ENCODE measurements at regions not wholly inside any gene's neighbourhood (a gene's known extent, or its start where the extent isn't known, plus 50 kb on each side); places are given as distances from the start of the nearest gene placed in this dataset.
"Not testable (repeated sequence)": the region's sequence is repeated elsewhere in the genome, so short reads cannot be mapped to it uniquely, and the experiment has no call there.

DNA sequence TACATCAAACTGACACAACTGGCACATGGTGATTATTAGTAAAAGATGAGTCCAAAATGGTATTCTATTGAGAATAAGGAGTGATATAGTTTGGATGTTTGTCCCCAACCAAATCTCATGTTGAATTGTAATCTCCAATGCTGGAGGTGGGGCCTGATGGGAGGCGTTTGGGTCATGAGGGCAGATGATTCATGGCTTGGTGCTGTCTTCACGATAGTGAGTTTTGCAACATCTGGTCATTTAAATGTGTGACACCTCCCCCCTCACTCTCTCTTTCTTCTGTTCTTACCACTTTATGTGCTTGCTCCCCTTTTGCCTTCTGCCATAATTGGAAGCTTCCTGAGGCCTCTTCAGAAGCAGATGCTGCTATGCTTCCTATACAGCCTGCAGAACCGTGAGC lies 90.6 kb downstream of the RSL24D1 start:
- TF ChIP-seq POLR2AphosphoS5 (IDR thresholded peaks at IDR 0.05; ENCODE audit: low read depth, low read length) (no peak), PAX5 (IDR thresholded peaks at IDR 0.05; ENCODE audit: insufficient read depth, low read length, severe bottlenecking) (no peak), TAF1 (IDR thresholded peaks at IDR 0.05; ENCODE audit: low read depth, low read length) (no peak), POLR2A (IDR thresholded peaks at IDR 0.05; ENCODE audit: low read depth, low read length) (no peak), SPI1 (IDR thresholded peaks at IDR 0.05; ENCODE audit: low read depth, low read length) (no peak), POU2F2 (IDR thresholded peaks at IDR 0.05; ENCODE audit: low read depth, low read length) (no peak)
- DNase-seq (ENCODE audit: insufficient read length, low spot score) (no peak), FAIRE-seq (no peak)

DNA sequence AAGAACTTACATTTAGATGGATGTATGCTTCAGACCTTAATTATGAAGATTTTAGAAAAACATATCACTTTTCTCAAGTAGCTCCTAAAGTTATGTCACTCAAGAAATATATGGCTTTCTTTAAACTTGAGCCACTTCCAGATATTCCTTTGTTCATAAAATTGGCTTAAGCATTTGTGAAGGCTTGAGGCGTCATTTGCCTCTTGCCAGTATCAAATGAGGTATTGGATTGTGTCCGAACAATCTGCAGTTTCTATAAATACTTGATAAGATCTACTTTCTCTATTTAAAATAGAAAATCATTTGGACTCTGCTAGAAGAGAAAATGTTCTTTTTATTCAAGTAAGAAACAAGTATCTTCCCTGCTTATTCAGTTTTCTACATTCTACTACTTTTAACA lies 102.6 kb downstream of the RSL24D1 start:
- TF ChIP-seq PAX5 (IDR thresholded peaks at IDR 0.05; ENCODE audit: insufficient read depth, low read length, severe bottlenecking) (no peak), SPI1 (IDR thresholded peaks at IDR 0.05; ENCODE audit: low read depth, low read length) (no peak), POLR2AphosphoS5 (IDR thresholded peaks at IDR 0.05; ENCODE audit: low read depth, low read length) (no peak), TAF1 (IDR thresholded peaks at IDR 0.05; ENCODE audit: low read depth, low read length) (no peak), POLR2A (IDR thresholded peaks at IDR 0.05; ENCODE audit: low read depth, low read length) (no peak), POU2F2 (IDR thresholded peaks at IDR 0.05; ENCODE audit: low read depth, low read length) (no peak)
- FAIRE-seq (no peak), DNase-seq (ENCODE audit: insufficient read length, low spot score) (no peak)

DNA sequence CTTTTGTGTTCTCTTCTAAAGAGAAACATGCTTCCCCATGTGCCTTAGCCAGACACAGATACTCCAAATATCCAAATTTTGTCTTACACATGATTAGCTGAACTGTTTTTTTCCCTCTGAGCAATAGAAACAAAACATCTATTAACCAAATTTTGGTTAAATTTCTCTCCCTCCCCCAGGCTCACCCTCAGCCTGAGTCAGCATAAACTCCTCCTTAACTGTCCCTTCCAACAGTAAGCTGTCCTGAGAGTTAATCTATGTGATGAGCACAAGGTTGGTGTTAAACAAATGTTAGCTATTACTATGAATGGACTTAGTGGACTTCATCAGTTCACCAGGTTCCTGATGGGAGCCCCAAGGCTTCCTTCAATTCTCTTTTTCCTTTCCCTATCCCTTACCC lies 108.5 kb downstream of the RSL24D1 start:
- no peak for DNase-seq (ENCODE audit: insufficient read length, low spot score)
- FAIRE-seq, result no peak
- no peak for TF ChIP-seq TAF1 (IDR thresholded peaks at IDR 0.05; ENCODE audit: low read depth, low read length)
- no peak for TF ChIP-seq POLR2AphosphoS5 (IDR thresholded peaks at IDR 0.05; ENCODE audit: low read depth, low read length)
- no peak for TF ChIP-seq SPI1 (IDR thresholded peaks at IDR 0.05; ENCODE audit: low read depth, low read length)
- no peak for TF ChIP-seq PAX5 (IDR thresholded peaks at IDR 0.05; ENCODE audit: insufficient read depth, low read length, severe bottlenecking)
- no peak for TF ChIP-seq POU2F2 (IDR thresholded peaks at IDR 0.05; ENCODE audit: low read depth, low read length)
- no peak for TF ChIP-seq POLR2A (IDR thresholded peaks at IDR 0.05; ENCODE audit: low read depth, low read length)

DNA sequence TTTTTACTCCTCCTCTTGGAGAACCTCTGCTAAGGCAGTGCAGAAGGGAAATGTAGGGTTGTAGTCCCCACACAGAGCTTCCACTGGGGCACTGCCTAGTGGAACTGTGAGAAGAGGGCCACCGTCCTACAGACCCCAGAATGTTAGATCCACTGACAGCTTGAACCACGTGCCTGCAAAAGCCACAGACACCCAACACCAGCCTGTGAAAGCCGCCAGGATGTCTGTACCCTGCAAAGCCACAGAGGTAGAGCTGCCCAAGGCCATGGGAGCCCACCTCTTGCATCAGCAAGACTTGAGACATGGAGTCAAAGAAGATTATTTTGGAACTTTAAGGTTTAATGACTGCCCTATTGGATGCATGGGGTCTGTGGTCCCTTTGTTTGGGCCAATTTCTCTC lies 112.1 kb downstream of the RSL24D1 start:
- FAIRE-seq, result no peak
- DNase-seq (ENCODE audit: insufficient read length, low spot score), result no peak
- TF ChIP-seq PAX5 (IDR thresholded peaks at IDR 0.05; ENCODE audit: insufficient read depth, low read length, severe bottlenecking), result no peak
- no peak for TF ChIP-seq POLR2A (IDR thresholded peaks at IDR 0.05; ENCODE audit: low read depth, low read length)
- TF ChIP-seq POU2F2 (IDR thresholded peaks at IDR 0.05; ENCODE audit: low read depth, low read length), result no peak
- no peak for TF ChIP-seq TAF1 (IDR thresholded peaks at IDR 0.05; ENCODE audit: low read depth, low read length)
- no peak for TF ChIP-seq POLR2AphosphoS5 (IDR thresholded peaks at IDR 0.05; ENCODE audit: low read depth, low read length)
- TF ChIP-seq SPI1 (IDR thresholded peaks at IDR 0.05; ENCODE audit: low read depth, low read length), result no peak

DNA sequence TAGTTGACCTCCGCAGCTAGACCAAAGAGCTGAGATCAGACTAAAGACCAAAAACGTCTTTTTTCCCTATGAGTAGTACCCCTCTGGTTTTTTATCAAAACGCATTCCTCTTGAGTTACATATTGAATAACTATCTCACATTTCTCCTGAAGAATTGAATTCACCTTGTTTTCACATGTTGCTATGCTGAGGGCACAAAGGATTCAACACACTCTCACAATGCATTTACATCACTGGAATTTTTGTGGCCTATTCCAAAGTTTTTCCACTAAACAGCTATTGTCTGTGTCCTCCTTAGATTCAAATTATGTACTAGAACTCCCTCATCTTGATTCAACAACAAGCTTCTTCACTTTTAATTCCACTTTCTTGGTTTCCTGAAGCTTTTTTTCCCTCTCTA lies 112.5 kb downstream of the RSL24D1 start:
- DNase-seq (ENCODE audit: insufficient read length, low spot score) (no peak), FAIRE-seq (no peak)
- no peak for TF ChIP-seq TAF1 (IDR thresholded peaks at IDR 0.05; ENCODE audit: low read depth, low read length)
- TF ChIP-seq SPI1 (IDR thresholded peaks at IDR 0.05; ENCODE audit: low read depth, low read length), result no peak
- TF ChIP-seq POLR2AphosphoS5 (IDR thresholded peaks at IDR 0.05; ENCODE audit: low read depth, low read length), result no peak
- no peak for TF ChIP-seq POLR2A (IDR thresholded peaks at IDR 0.05; ENCODE audit: low read depth, low read length)
- no peak for TF ChIP-seq POU2F2 (IDR thresholded peaks at IDR 0.05; ENCODE audit: low read depth, low read length)
- no peak for TF ChIP-seq PAX5 (IDR thresholded peaks at IDR 0.05; ENCODE audit: insufficient read depth, low read length, severe bottlenecking)

DNA sequence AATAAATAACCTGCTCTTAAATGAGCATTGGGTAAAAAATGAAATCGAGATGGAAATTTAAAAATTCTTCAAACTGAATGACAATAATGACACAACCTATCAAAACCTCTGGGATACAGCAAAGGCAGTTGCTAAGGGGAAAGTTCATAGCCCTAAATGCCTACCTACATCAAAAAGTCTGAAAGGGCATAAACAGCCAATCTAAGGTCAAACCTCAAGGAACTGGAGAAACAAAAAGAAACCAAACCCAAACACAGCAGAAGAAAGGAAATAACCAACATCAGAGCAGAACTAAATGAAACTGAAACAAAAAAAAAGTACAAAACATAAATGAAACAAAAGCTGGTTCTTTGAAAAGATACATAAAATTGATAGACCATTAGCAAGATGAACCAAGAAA lies 119.7 kb downstream of the RSL24D1 start:
- not testable (repeated sequence) for DNase-seq (ENCODE audit: insufficient read length, low spot score)

DNA sequence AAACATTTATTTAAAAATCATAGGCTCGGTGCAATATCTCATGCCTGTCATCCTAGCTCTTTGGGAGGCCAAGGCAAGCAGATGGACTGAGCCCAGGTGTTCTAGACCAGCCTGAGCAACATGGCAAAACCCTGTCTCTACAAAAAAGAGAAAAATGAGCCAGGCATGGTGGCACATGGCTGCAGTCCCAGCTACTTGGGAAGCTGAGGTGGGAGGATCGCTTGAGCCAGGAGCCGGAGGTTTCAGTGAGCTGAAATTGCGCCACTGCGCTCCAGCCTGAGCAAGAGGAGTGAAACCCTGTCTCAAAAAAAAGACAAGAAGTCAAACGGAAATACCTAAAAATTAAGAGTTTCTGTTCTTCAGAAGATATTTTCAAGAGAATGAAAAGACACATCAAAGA lies 122.3 kb downstream of the RSL24D1 start:
- no peak for DNase-seq (ENCODE audit: insufficient read length, low spot score)
- TF ChIP-seq PAX5 (IDR thresholded peaks at IDR 0.05; ENCODE audit: insufficient read depth, low read length, severe bottlenecking) (no peak), POLR2AphosphoS5 (IDR thresholded peaks at IDR 0.05; ENCODE audit: low read depth, low read length) (no peak), SPI1 (IDR thresholded peaks at IDR 0.05; ENCODE audit: low read depth, low read length) (no peak), POLR2A (IDR thresholded peaks at IDR 0.05; ENCODE audit: low read depth, low read length) (no peak), POU2F2 (IDR thresholded peaks at IDR 0.05; ENCODE audit: low read depth, low read length) (no peak), TAF1 (IDR thresholded peaks at IDR 0.05; ENCODE audit: low read depth, low read length) (no peak)
- FAIRE-seq, result no peak

More for the DNA sequence above, 119.7 kb downstream of the RSL24D1 start:
- FAIRE-seq, result not testable (repeated sequence)

DNA sequence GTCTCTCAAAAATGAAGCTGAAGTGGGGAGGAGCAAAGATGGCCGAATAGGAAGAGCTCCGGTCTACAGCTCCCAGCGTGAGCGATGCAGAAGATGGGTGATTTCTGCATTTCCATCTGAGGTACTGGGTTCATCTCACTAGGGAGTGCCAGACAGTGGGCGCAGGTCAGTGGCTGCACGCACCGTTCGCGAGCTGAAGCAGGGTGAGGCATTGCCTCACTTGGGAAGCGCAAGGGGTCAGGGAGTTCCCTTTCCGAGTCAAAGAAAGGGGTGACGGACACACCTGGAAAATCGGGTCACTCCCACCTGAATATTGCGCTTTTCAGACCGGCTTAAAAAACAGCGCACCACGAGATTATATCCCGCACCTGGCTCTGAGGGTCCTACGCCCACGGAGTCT lies 132.8 kb downstream of the RSL24D1 start:
- FAIRE-seq; DNase-seq (ENCODE audit: insufficient read length, low spot score): not testable (repeated sequence)

DNA sequence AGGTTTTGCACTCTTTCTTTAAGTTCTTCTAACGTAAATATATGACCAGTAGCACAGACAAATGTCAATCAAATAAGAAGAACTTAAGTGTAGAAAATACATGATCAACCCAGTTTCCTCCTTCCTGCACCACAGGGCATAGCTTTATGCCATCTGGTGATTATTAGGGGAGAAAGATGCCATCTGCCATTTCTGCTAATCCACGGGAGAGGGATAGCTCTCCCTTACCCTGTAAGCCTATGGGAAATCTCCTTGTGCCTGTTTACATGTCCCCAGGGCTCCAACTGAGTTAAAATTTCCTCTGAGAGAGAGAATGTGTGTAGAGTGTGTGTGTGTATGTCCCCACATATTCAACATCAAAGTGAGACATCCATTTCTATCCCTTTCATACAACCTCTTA lies 135.9 kb downstream of the RSL24D1 start:
- DNase-seq (ENCODE audit: insufficient read length, low spot score), result no peak
- no peak for FAIRE-seq
- TF ChIP-seq PAX5 (IDR thresholded peaks at IDR 0.05; ENCODE audit: insufficient read depth, low read length, severe bottlenecking) (no peak), POLR2AphosphoS5 (IDR thresholded peaks at IDR 0.05; ENCODE audit: low read depth, low read length) (no peak), TAF1 (IDR thresholded peaks at IDR 0.05; ENCODE audit: low read depth, low read length) (no peak), POU2F2 (IDR thresholded peaks at IDR 0.05; ENCODE audit: low read depth, low read length) (no peak), SPI1 (IDR thresholded peaks at IDR 0.05; ENCODE audit: low read depth, low read length) (no peak), POLR2A (IDR thresholded peaks at IDR 0.05; ENCODE audit: low read depth, low read length) (no peak)

DNA sequence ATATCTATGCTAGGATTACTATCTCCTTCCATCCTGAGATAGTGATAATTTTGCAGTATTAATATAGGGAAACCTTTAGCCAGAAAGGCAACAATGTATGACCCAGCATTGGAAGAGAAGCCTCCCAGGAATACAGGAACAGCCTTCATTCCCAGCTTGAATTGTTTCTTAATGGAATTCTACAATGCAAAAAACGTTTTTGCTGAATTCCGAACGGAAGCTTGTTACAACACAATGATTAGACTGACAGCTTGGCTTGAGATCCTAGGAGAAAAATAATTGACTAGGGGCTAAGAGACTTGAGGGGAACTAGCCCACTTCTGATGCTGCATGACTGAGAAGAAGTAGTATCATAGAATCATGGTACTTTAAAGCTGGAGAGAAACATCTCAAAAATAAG lies 140.2 kb downstream of the RSL24D1 start:
- no peak for FAIRE-seq
- DNase-seq (ENCODE audit: insufficient read length, low spot score), result no peak
- no peak for TF ChIP-seq TAF1 (IDR thresholded peaks at IDR 0.05; ENCODE audit: low read depth, low read length)
- no peak for TF ChIP-seq POLR2AphosphoS5 (IDR thresholded peaks at IDR 0.05; ENCODE audit: low read depth, low read length)
- TF ChIP-seq SPI1 (IDR thresholded peaks at IDR 0.05; ENCODE audit: low read depth, low read length), result no peak
- TF ChIP-seq POU2F2 (IDR thresholded peaks at IDR 0.05; ENCODE audit: low read depth, low read length), result no peak
- TF ChIP-seq PAX5 (IDR thresholded peaks at IDR 0.05; ENCODE audit: insufficient read depth, low read length, severe bottlenecking), result no peak
- no peak for TF ChIP-seq POLR2A (IDR thresholded peaks at IDR 0.05; ENCODE audit: low read depth, low read length)

DNA sequence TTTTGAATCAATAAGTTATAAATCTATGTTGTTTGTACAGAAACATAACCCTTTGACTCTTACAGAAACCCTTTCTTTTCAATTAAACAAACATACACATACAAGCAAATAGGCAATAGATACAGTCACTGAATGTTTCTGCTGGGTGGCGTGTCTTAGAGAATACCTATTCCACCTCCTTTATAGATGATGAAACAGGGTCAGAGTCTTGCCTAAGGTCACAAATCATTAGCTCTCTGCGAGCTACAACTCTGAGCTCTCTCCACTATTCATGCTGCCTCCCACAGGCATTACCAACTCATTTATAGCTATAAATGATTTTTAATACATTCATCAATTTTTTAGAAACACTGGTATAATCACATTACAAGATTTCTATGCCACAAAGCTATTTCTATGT lies 152.6 kb downstream of the RSL24D1 start:
- FAIRE-seq, result no peak
- DNase-seq (ENCODE audit: insufficient read length, low spot score), result no peak
- TF ChIP-seq SPI1 (IDR thresholded peaks at IDR 0.05; ENCODE audit: low read depth, low read length), result no peak
